Pancreas (tissue), 10 donors: ENCODE measurements at regions not wholly inside any gene's neighbourhood (a gene's known extent, or its start where the extent isn't known, plus 50 kb on each side); places are given as distances from the start of the nearest gene placed in this dataset.

Experiments
- ATAC-seq, 4 donors: fragments of 200-7000 bp; cut with Tn5 transposase; one replicate each; pipeline versions ENCODE4 v1.8.0 to v1.9.1; 2020; ENCODE audit warnings: mild to moderate bottlenecking in 4 of 4, moderate library complexity in 4 of 4
- DNase-seq, 6 donors: peaks; one replicate each; pipeline ENCODE4 v3.0.0-alpha.2; 2020
- FAIRE-seq: peaks from 2 replicates; lab custom pipeline; 2012; peaks lifted over from hg19 to GRCh38; lab: Jason Lieb, UNC
- H3K27ac ChIP-seq, 4 donors: fragments of 200-600 bp; sonication (generic); 1 replicate in 3 of 4; 2 replicates in 1 of 4; pipeline versions ENCODE4 v1.5.0 to v1.8.0; 2020
- H3K27me3 ChIP-seq, 4 donors: fragments of 200-600 bp; one replicate each; pipeline ENCODE4 v1.8.0; 2021
- H3K36me3 ChIP-seq, 3 donors: fragments of 200-600 bp; sonication (generic) in 1 of 3; one replicate each; pipeline versions ENCODE4 v1.5.0 to v1.8.0; 2020 to 2021
- H3K4me1 ChIP-seq, 3 donors: fragments of 200-600 bp; one replicate each; pipeline ENCODE4 v1.8.0; 2021
- H3K4me3 ChIP-seq, 4 donors: fragments of 200-600 bp; sonication (generic) in 2 of 4; one replicate each; pipeline versions ENCODE4 v1.5.0 to v1.8.0; 2020 to 2021
- H3K9me3 ChIP-seq, 4 donors: fragments of 200-600 bp; one replicate each; pipeline ENCODE4 v1.8.0; 2021
- WGBS, 2 donors: extraction: QIAGEN DNeasy Blood & Tissue Kit; methylation state at CpG; one replicate each; pipeline ENCODE4 v1.1.7; 2013; 5-methylcytosine and 5-hydroxymethylcytosine counted together
- intact Hi-C, 3 donors: fragments of 100-400 bp; cut with DNase I; formaldehyde crosslinking; loops; one replicate each; pipeline versions ENCODE4 v1.11.1 to v1.14.2; 2022
- TF ChIP-seq, protein P1 (sequence below), 4 donors: fragments of 200-600 bp; sonication (generic) in 3 of 4; IDR thresholded peaks; one replicate each; pipeline versions ENCODE4 v1.5.0 to v1.8.0; 2021; ENCODE audit warnings: antibody characterized with exemption in 4 of 4
- donor health status: healthy with polysubstance abuse.
- donor health status: DM: no; HTN: no; CAD: no; lungs with moderate emphysema.
- donor health status: DM: no; HTN: no; CAD: no.
- donor health status: control.
- donor health status: control.
- donor health status: Bipolar disorder and iron deficiency.
- donor health status: DM: yes; HTN: yes; CAD: no.
- donor health status: DM: no; HTN: no; CAD: no.
- donor health status: DM: no; HTN: no; CAD: no.
- donor health status: DM: yes; HTN: yes; CAD: no.

GRCh38 chr21:34201481-34201858 is 128.1 kb downstream of the MRPS6 start:
- intact Hi-C loops, result no loop called here
- H3K4me3 ChIP-seq, result peak overlapping the region in 3 of 4 donors; percentile 11 to 49 (median 42)
- DNase-seq, result no peak

GRCh38 chr21:34202553-34203372 is 129.4 kb downstream of the MRPS6 start:
- Histone ChIP-seq H3K36me3 (no peaks in the 10 kb centered on the region), H3K27ac (no peak overlapping the region), H3K9me3 (no peaks in the 10 kb centered on the region), H3K4me3 (peak overlapping the region in 2 of 4 donors; percentile 42 to 49), H3K27me3 (no peaks in the 10 kb centered on the region), H3K4me1 (peaks cover 0 to 4% (median 0%) of the 10 kb centered on the region in 3 donors)
- intact Hi-C loops, result no loop called here
- ATAC-seq (peak; percentile 38 to 63 (median 49)), DNase-seq (peak in 3 of 6 donors; percentile 6 to 42 (median 19)), FAIRE-seq (no peak)
- WGBS, 2 donors, result 61 to 71% methylated on average over 25 of the region's 25 CpGs
- TF ChIP-seq, protein P1, sequence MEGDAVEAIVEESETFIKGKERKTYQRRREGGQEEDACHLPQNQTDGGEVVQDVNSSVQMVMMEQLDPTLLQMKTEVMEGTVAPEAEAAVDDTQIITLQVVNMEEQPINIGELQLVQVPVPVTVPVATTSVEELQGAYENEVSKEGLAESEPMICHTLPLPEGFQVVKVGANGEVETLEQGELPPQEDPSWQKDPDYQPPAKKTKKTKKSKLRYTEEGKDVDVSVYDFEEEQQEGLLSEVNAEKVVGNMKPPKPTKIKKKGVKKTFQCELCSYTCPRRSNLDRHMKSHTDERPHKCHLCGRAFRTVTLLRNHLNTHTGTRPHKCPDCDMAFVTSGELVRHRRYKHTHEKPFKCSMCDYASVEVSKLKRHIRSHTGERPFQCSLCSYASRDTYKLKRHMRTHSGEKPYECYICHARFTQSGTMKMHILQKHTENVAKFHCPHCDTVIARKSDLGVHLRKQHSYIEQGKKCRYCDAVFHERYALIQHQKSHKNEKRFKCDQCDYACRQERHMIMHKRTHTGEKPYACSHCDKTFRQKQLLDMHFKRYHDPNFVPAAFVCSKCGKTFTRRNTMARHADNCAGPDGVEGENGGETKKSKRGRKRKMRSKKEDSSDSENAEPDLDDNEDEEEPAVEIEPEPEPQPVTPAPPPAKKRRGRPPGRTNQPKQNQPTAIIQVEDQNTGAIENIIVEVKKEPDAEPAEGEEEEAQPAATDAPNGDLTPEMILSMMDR (IDR thresholded peaks at IDR 0.05), result no peak

More at GRCh38 chr21:34201481-34201858, 128.1 kb downstream of the MRPS6 start:
- TF ChIP-seq, protein P1 (IDR thresholded peaks at IDR 0.05), result no peak
- H3K27me3 ChIP-seq, result no peaks in the 10 kb centered on the region
- no peak for FAIRE-seq
- no peaks in the 10 kb centered on the region for H3K36me3 ChIP-seq
- no peaks in the 10 kb centered on the region for H3K9me3 ChIP-seq
- no peak for ATAC-seq
- WGBS, 2 donors, result 2 to 3% methylated on average over 6 of the region's 6 CpGs
- H3K27ac ChIP-seq, result peak overlapping the region in 2 of 4 donors; percentile 23 to 50
- peaks cover 0 to 4% (median 0%) of the 10 kb centered on the region in 3 donors for H3K4me1 ChIP-seq

- WGBS, 2 donors, result 81 to 89% methylated on average over 11 of the region's 11 CpGs
- no peak for ATAC-seq
- FAIRE-seq, result no peak
- Histone ChIP-seq H3K36me3 (no peaks in the 10 kb centered on the region), H3K9me3 (no peaks in the 10 kb centered on the region), H3K4me3 (no peak overlapping the region), H3K4me1 (peaks cover 0 to 4% (median 0%) of the 10 kb centered on the region in 3 donors), H3K27ac (no peak overlapping the region), H3K27me3 (no peaks in the 10 kb centered on the region)
- intact Hi-C loops, result no loop called here
- TF ChIP-seq, protein P1 (IDR thresholded peaks at IDR 0.05), result no peak
- no peak for DNase-seq
Measured at GRCh38 chr21:34203851-34204420, 130.6 kb downstream of the MRPS6 start.

- H3K27me3 ChIP-seq, result no peaks in the 10 kb centered on the region
- intact Hi-C loops, result no loop called here
Measured at GRCh38 chr21:34204481-34205439, 131.4 kb downstream of the MRPS6 start.

More at GRCh38 chr21:34204481-34205439, 131.4 kb downstream of the MRPS6 start:
- DNase-seq, result no peak
- Histone ChIP-seq H3K4me1 (peaks cover 0 to 4% (median 0%) of the 10 kb centered on the region in 3 donors), H3K4me3 (no peak overlapping the region), H3K27ac (no peak overlapping the region), H3K9me3 (no peaks in the 10 kb centered on the region), H3K36me3 (no peaks in the 10 kb centered on the region)
- no peak for FAIRE-seq
- no peak for ATAC-seq
- TF ChIP-seq, protein P1 (IDR thresholded peaks at IDR 0.05), result no peak
- WGBS, 2 donors, result 81 to 82% methylated on average over 13 of the region's 13 CpGs
